Hematopoietic multipotent progenitor cell treated with erythropoietin and hydrocortisone succinate and interleukin-3 and kit ligand, for 8 days (in vitro differentiated cells): ENCODE measurements at regions not wholly inside any gene's neighbourhood (a gene's known extent, or its start where the extent isn't known, plus 50 kb on each side); places are given as distances from the start of the nearest gene placed in this dataset.

ENCODE experiments used
- DNase-seq: peaks from one replicate; pipeline ENCODE4 v3.0.0-alpha.2; 2015

DNA sequence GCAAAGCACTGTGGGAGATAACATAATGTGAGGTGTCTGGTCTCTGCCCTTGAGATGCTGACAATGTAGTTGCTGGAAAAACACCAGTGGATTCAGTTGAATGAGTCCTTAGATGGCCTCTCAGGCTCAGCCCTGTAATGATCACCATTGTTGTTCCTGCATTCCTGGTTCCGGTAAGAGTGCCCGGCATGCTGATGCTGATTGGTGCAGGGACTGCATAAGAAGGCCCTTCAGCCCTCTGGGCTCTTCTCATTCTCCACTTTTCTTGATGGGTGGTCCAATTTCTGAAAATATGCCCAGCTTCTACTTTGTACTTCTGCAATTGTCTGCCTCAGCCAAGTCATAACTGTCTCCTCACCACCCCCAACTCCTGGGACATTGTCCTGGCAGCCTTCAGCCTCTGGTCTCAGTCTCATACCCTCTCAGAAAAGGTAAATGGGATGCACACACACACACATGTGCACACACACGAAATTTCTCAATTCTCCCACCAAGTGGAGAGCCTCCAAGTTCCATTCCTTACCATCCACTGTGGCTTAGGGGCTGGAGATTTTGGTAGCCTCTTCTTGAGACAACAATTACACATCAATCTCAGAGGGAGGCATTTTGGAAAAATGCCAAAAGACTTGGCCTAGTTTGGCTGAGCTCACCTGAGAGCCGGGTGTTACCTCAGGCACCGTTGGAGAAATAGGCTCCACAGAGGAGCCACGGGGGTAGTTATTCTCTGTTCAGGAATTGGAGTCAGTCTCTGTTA is 314.9 kb downstream of the RPS24 start:
- DNase-seq = no peak

DNA sequence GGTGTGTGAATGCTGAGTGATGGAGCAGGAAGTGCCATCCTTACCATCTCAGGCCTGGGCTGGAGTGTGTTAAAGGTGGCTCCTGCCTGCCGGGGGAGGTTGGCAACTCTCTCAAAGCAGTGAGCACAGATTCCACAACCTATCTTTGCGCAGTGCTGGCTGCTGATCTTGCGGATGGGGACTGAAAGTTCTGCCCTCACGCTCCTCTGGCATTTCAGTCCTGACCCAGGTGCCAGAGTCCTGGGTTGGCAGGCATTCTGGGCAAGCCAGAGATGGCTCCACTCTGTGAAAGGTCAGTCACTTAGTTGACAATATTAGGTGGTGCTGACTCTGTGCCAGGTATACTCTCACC is 315.5 kb downstream of the RPS24 start:
- no peak for DNase-seq

DNA sequence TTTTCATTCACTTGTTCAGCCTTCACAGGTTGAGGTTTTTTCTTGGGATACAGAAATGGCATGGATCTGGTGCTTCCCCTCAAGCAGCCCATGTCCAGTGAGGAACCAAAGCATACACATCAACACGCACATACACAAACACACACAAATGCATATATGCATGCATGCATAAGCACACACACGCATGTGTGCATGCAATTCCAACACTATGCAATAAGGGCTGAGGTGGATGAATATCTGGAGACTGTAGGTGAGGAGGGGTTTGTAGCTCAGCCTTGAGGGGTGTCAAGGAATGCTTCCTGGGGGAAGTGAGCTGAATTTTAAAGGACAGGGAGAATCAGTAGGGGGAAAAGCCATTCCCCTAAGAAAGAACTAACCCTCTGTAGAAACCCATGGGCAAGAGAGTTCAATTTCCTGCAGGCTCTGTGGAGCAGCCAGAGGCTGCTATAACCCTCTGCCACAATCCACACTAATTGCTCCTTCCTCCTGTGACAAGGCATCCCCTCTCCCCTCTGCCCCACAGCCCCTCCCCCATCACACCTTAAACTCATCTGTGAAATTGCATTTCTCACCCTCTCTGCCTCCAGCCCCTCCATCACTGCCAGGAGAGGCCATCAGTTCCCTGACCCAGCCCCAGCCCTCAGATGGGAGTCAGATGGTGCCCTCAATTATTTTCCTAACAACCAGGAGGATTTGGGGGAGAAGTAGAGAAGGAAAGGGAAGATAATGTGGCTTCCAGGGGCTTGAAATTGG is 316.4 kb downstream of the RPS24 start:
- DNase-seq = no peak

DNA sequence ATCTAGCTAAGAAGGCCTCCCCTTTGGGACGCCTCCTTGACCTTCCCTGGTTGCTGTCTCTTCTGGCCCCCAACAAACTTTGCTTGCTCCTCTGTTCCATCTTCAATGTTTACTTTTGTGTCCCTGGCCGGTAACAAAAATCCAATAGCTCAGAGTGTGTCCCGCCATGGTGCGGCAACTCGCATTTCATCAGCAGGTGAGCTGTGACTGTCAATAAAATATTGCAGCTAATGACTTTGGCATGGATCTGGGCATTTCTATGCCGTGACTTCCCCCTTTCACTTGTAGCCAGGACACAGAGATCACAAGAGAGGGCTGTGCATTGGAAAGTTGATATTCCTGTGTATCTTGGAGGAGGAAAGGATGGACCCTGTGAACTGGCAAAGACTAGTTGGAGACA is 317.6 kb downstream of the RPS24 start:
- no peak for DNase-seq

DNA sequence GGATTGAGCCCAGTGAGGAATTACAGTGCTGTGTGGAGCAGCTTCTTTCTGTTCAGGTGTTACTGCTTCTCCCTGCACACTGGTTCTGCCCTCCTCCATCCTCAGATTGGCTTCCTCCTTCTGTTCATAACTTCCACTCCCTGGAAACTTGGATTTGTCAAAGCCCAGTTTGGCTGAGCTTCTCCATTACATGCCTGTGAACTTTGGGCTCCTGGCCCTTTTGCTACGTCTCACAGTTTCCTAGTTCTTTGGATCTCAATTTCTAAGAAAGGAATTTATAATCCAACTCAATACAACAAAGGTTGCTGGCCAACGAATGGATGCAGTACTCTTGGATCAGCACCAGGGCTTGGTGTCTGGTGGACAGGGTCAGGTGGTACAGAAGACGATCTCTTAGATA is 318.1 kb downstream of the RPS24 start:
- no peak for DNase-seq

DNA sequence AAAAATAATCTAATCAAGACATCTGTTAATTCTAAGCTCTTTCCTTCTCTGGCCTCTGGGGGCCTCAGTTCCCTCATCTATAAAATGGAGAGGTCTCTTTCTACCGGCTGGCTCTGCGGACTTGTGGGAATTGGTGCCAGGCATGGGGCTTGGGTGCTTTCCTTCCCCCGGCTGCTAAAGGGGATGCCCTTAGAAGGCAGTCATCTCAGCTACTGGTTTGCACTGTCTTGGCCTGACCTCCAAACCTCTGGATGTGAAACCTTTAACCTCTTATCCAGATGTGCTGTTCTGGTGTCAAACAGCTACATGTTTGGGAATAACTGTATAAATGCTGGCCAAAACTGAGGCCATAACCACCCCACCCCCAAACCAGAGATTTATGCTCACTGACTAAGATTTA is 320.0 kb downstream of the RPS24 start:
- no peak for DNase-seq

DNA sequence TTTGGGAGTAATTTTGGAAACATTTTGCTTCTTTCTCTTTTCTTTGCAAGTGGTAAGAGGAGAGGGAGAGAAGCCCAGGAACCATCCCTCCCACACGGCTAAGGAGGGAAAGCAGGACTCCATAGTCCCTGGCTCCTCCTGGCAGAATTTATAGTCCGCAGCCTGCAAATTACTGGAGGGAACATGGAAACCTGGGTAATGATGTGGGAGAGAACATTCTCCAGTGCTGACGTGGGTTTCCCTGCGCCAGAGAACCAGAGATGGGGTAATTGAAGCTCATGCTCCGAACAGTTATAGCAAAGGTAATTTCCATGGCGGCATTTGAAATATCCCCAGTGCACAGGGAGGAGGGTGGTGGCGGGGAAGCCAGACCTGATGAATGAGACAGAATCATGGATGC is 320.4 kb downstream of the RPS24 start:
- no peak for DNase-seq

DNA sequence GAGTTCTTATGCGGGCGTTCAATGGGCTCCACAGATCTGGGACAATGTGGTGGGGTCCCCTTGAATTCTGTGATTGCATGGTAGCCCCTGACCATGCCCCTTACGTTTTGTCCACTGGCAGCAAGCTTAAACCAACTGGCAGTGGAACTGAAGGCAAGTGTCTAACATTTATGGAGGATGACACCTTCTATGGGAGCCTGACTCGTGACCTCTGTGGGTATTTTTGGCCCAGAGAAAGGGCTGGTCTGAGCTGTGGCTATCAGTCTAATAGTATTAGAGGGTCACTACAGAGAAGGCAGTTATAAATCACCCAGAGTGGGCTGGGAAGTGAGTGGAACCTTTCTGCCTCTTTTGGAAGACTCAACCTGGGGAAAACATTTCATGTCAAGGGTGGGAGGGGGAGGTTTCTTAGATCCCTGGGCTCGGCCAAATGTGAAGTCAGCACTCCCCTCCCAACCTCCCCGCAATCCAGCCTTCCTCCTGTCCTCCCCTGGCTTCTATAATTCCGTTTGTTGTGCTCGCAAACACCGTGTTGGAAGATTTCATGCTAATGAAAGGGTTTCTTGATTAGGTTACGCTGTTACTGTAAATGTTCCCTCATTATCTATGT is 322.7 kb downstream of the RPS24 start:
- DNase-seq = no peak

DNA sequence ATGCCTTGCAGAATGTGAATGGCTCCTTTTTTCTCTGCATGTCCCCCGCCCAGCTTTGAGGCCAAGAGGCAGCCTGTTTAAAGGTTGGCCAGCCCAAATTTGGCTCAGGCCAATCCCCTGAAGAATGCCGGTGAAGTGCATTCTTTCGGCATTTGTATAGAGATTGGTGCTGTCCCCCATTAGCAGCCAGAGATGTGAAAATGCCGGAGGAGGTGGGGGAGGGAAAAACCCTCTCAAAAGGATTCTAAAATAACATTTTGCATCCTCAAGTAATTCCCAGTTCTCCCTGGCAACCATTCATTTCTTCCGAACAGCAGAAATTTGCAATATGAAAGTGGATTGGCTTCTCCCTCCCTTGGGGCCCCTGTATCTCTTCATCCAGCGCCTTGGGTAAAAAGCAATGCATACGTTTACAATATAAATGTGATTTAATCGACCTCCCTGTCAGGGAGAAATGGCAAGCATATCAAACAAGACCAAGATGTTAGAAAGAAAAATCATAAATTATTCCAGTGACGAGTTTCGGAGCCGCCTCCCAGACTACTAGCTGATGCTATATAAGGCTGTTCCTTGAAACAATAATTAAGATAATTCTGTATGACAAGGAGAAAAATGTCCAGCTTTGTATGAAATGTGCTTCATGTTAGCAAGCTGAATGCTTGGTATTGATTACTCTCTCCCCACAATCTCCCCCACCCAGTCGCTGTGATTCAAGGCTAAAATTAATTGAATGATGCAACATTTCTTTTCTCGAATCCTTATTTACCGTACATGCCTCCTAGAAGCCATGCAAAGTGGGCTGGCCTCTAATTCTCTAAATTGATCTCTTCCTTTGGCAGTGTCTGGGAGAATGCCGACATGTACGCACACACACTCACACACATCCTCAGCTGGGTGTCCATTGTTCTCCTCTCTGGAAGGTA is 323.7 kb downstream of the RPS24 start:
- no peak for DNase-seq

DNA sequence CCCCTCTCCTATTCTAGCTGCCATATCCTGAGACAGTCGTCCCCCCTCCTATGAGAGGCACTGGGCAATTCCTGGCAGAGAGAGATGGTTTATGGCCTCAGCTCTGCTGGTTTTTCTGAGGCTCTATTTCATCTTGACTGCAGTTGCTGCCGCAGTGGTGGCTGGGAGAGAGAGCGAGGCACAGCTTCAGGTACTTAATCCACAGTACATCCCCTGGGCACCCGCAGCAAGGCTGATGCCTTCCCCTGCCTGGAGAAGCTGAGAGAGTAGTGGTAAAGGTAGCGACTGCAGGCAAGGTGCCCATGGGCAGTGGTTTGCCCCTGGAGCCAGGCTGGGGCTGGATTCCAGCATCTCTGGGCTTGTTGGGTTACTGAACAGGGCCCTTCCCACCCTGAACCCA is 324.7 kb downstream of the RPS24 start:
- DNase-seq = no peak

DNA sequence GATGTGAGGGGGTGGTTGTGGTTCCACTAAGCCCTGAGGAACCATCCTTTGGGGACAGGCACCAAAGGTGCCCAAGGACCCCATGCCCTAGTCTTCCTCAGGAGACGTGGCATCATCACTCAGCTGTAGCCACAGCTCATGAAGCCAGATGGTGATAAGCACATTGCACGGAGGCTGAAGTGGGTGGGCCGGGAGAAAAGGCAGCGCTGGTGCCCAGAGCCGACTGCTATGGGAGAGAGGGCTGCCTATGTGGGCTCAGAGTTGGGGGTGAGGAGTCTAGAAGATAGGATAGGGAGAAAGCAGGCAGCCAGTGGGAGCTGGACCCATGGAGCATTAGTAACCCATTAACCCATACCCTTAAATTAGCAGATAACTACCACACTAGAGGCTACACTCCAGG is 325.3 kb downstream of the RPS24 start:
- DNase-seq = no peak

DNA sequence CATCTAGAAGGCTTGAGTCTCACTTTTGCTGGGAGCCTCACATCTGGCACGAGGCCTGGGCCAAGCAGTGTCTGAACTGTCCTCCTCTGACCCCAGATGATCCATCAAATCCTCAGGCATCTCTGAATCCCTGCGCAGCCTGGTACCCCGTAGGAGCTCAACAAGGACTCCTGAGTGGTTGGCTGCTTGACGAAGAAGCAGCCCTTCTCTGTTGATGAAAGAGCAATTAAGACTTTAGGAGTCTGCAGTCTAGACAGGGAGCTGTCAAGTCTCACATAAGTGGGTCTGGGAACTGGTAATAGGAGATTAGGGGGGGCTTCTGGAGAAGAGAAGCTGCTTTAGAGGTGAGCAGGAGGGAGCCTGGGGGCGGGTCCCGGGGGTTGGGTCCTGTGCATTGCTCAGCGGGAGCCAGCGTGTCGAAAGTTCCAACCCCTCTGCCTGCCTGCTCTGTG is 326.0 kb downstream of the RPS24 start:
- no peak for DNase-seq

DNA sequence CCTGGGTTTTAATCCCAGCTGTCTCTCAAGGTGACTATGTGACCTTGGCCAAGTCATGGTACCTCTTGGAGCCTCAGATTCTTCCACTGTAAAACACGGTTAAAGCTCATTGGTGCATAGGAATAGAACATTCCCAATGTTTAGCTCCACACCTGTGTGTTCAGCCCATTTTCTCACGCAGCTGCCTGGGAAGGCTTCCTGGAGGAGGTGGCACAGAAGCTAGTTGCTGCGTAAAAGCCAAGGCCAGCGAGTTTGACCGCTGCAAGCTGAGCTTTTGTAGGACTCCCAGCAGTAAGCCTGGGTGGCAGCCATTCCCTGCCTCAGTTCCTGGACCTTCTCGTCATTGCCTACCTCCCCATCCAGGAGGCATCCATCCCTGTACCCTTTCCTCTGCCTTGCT is 326.6 kb downstream of the RPS24 start:
- no peak for DNase-seq

DNA sequence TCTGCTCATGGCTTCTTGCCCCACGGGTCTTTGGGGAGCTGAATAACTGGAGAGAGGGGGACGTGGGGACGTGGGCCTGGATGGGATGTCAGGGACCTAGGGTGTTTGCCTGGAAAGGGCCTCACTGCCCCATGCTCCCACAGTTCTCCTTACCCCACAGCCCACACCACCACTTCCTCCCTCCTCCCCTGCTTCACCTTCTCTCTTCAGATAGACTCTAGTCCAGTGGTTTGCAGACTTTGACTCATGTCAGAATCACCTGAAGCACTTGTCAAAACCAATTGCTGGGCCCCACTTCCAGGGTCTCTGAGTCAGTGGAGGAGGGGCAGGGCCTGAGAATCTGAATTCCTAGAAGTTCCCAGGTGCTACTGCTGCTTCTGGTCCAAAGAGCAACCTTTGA is 327.4 kb downstream of the RPS24 start:
- DNase-seq = no peak

DNA sequence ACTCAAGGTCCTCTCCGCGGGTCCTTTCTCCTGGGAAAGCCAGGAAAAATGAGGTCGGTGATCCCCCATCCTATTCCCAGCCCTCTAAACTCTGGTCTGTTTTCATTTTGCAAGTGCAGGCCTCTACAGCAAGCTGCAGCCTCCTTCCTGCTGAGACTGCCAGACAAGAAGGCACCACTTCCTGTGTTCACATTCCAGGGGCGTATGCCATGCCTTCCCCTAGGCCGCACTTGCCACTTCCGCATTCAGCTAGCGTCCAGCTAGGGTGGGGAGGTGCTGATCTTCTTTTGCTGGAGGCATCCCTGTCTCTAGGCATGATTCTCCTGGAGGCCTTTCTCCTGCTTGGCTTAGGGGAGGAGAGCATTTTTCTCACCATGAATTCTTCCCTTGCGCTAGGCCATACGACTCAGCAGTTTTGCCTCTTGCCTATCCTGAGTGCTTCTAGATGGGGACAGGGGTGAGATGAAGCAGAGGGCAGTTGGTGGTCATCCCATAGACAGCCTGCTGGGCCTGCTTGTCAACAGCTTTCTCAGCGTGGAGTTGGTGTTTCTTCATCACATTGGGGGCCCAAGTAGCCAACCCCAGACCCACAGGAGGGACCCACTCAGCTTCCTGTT is 328.9 kb downstream of the RPS24 start:
- DNase-seq = peak; percentile 19

DNA sequence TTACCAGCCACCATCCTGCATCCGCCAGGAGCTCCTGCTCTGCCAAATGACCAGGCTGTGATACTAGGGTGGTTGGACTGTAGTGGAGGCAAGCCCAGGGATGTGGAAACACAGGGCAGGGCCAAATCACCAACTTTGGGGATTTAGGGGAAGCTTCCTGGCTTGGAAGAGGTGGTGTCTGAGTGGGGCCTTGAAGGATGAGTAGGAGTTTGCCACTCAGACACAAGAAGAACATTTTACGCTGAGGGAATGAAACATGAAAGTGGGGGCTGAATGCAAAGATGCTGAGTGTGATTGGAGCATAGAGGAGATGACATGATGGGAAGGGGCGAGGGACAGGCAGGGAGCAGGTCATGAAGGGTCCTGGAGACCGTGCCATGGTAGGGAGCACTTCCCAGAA is 329.5 kb downstream of the RPS24 start:
- DNase-seq = no peak

DNA sequence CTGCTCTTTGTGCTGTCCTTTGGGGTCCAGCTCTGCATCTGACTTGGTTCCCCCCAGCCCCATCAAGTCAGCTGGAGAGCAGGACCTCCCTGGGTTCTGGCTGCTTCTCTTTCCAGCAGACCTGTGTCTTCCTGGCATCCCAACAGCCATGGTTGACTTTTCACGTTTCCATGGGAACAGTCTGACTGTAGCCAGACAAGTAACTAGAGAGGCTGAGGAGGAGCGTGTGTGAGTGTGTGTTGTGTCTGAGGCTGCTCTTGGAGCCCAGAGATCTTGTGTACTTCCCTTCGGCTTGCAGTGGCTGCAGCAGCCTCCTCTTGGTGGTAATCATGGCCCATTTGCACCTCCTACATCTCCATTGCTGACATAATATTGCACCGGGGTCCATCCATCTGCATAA is 332.0 kb downstream of the RPS24 start:
- DNase-seq = no peak

DNA sequence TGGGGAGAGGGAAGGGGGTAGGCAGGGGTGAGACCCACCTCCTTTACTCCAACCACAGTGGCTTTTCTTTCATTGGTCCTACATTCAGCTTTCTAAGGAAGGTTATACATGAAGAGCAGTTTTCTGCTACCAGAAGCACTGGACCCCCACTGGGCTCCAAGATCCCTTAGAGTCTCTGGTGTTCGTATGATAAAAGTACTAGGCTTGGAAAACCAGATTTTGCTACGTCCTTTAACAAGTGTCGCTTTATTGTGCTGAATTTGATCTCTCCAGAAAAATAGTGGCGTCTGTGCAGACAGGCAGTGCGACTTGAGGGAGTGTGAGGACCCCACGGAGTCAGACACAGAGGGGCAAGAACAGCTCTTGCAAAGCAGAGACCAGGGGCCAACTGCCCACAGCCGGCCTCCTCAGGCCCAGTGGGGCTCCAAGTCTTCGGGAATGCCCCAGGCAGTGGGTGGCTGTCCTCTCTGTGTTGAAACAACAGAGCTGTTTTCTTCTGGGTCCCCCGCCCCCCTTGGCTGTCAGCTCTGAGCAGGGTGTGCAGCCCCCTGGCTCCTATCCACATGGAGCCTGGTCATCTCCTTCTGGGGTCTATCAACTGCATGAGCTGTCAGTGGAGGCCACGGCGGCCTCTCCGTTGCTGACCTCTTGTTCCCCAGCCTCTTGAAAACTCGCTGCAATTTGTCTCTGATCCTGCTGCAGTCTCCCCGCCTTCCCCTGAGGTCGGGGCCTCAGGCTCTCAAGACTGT is 333.2 kb downstream of the RPS24 start:
- DNase-seq = no peak

DNA sequence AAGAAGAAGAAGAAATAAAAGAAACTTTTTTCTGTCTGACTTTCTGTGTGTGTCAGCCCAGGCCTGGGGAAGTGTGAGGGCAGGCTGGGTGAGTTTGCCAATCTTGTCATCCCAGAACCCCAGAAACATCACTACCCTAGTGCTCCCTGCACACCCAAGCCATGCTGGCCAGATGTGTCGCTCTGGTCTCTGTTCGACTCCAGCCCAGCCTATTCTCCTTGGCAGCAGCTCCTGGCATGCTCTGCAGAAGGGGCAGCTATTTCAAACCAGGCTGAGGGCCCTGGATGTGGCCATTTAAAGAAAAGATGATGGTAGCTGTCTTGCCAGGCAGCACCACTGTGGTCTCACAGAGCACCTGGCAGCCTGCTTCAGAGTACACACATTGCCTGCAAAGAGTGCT is 334.1 kb downstream of the RPS24 start:
- DNase-seq = no peak

DNA sequence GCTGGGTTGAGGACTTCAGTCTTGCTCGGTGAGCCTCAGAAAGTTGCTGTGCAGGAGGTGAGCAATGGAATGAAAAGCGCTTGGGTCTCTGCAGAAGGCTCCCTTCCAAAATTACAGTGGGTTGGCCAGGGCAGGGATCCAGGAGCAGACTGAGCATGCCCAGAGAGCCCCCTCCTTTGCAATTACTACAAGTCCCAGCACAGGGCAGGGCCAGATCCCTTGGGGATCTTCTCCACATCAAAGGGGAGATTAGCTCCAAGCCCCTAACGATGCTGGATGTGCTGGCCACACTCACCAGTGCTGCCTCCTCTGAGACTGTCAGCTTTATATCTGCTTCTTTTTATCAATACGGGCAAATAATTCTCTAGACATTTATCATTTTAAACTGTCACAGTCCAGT is 337.5 kb downstream of the RPS24 start:
- DNase-seq = no peak

DNA sequence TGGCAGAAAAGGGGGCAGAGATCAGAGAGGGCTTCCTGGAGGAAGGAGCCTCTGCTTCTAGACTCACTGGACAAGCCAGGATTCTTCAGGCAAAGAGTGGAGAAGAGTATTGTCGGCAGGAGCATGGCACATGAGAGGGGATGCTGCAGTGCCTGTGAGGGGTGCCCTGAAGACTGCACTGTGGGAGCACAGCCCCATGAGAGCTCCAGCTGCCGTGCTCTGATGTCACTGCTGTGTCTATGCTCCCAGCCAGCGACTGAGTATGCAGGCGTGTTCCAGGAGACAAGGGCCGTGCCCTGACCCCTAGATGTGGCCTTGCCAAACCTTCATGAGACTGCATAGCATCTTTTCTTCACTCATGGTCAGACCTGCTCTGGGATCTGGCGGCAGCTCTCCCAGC is 339.1 kb downstream of the RPS24 start:
- DNase-seq = no peak
